K562 (cell line): ENCODE measurements at regions not wholly inside any gene's neighbourhood (a gene's known extent, or its start where the extent isn't known, plus 50 kb on each side); places are given as distances from the start of the nearest gene placed in this dataset.

Source experiments
- E2F8 ChIP-seq: fragments of 450-650 bp; IDR thresholded peaks from 2 replicates; pipeline ENCODE4 v1.7.1; 2018; ENCODE audit warnings: mild to moderate bottlenecking, low read depth; ENCODE audit not compliant: partially characterized antibody
- EP300 ChIP-seq: IDR thresholded peaks from 2 replicates; pipeline ENCODE4 v1.6.1; 2012; ENCODE audit warnings: low read length, improper control_type of control experiment
- FIP1L1 ChIP-seq: fragments of 200-400 bp; formaldehyde crosslinking; IDR thresholded peaks from 2 replicates; pipeline ENCODE4 v1.6.1; 2018; ENCODE audit warnings: mild to moderate bottlenecking, low read depth, low read length; ENCODE audit not compliant: poor library complexity, severe bottlenecking
- IRF9 ChIP-seq: fragments of 450-650 bp; IDR thresholded peaks from 2 replicates; pipeline ENCODE4 v1.6.1; 2016; ENCODE audit warnings: missing biosample characterization, missing genetic modification characterization
- MAFG ChIP-seq: fragments of 450-650 bp; conservative IDR thresholded peaks from 2 replicates; pipeline ENCODE4 v1.6.1; 2016; ENCODE audit warnings: missing genetic modification characterization, missing compliant biosample characterization
- MNT ChIP-seq, 2 experiments: fragments of 450-650 bp; conservative IDR thresholded peaks; 2 replicates each; pipeline ENCODE4 v1.6.1; 2017; ENCODE audit warnings: mild to moderate bottlenecking in 2 of 2, moderate library complexity in 2 of 2
- RAD21 ChIP-seq, 2 experiments: fragments of 250-450 bp in 1 of 2; fragments of 450-650 bp in 1 of 2; sonication (Bioruptor Pico) in 1 of 2; formaldehyde crosslinking in 1 of 2; IDR thresholded peaks in 1 of 2; conservative IDR thresholded peaks in 1 of 2; 2 replicates each; pipeline versions ENCODE4 v1.4.0 to v1.8.0; 2020 to 2022; ENCODE audit warnings: mild to moderate bottlenecking in 2 of 2, moderate library complexity in 1 of 2
- TBP ChIP-seq: optimal IDR thresholded peaks from 2 replicates; pipeline ENCODE3; 2011; ENCODE audit warnings: low read depth, low read length, improper control_type of control experiment
- ZNF175 ChIP-seq: fragments of 200-800 bp; sonication (Bioruptor generic); IDR thresholded peaks from 2 replicates; pipeline ENCODE4 v1.6.1; 2016; ENCODE audit warnings: low read depth, mild to moderate bottlenecking, missing genetic modification characterization, missing compliant biosample characterization
- ZNF644 ChIP-seq: fragments of 200-800 bp; sonication (Bioruptor generic); IDR thresholded peaks from 2 replicates; pipeline ENCODE4 v1.6.1; 2016; ENCODE audit warnings: low read depth, missing genetic modification characterization, missing compliant biosample characterization
- TF ChIP-seq, protein P1 (sequence below), 2 experiments: IDR thresholded peaks in 1 of 2; conservative IDR thresholded peaks in 1 of 2; 2 replicates each; pipeline ENCODE4 v1.6.1; 2016; ENCODE audit warnings: low read depth in 2 of 2, mild to moderate bottlenecking in 1 of 2, missing compliant biosample characterization in 1 of 2, missing genetic modification characterization in 1 of 2, moderate library complexity in 1 of 2

- TF ChIP-seq IRF9 (tag) = no peak
- no peak for TF ChIP-seq E2F8
- TF ChIP-seq FIP1L1 = no peak
- TF ChIP-seq TBP = no peak
- TF ChIP-seq EP300 = peak; percentile 84
- no peak for TF ChIP-seq ZNF644 (tag)
- TF ChIP-seq, protein P1, sequence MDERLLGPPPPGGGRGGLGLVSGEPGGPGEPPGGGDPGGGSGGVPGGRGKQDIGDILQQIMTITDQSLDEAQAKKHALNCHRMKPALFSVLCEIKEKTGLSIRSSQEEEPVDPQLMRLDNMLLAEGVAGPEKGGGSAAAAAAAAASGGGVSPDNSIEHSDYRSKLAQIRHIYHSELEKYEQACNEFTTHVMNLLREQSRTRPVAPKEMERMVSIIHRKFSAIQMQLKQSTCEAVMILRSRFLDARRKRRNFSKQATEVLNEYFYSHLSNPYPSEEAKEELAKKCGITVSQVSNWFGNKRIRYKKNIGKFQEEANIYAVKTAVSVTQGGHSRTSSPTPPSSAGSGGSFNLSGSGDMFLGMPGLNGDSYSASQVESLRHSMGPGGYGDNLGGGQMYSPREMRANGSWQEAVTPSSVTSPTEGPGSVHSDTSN (CRISPR knock-in tag; IDR thresholded peaks at IDR 0.05; ENCODE audit: low read depth) = no peak
- TF ChIP-seq, protein P1 (tag; conservative IDR thresholded peaks at IDR 0.05; ENCODE audit: low read depth) = 0 out of 2 replicates have a peak, but pooled peaks have one; percentile 46
- TF ChIP-seq MNT (conservative IDR thresholded peaks at IDR 0.05) = no peak
- no peak for TF ChIP-seq RAD21 (CRISPR knock-in tag; conservative IDR thresholded peaks at IDR 0.05 in 1 of 2, IDR thresholded peaks at IDR 0.05 in 1 of 2)
- peak; percentile 21; the same call in 1 of the 2 replicates for TF ChIP-seq MAFG (tag)
- no peak for TF ChIP-seq ZNF175 (CRISPR knock-in tag)
Measured at GRCh38 chr2:103525756-103526155, 763.9 kb downstream of the TMEM182 start (continued).
